ENCODE measurements at regions not wholly inside any gene's neighbourhood (a gene's known extent, or its start where the extent isn't known, plus 50 kb on each side); places are given as distances from the start of the nearest gene placed in this dataset.

- no peak for TF ChIP-seq FOXM1 (IDR thresholded peaks at IDR 0.05; ENCODE audit: low read depth)
- TF ChIP-seq NRF1 (IDR thresholded peaks at IDR 0.05; ENCODE audit: low read depth, low read length): no peak
- no peak for TF ChIP-seq CTCF (IDR thresholded peaks at IDR 0.05)
- no peak for TF ChIP-seq TAF1 (IDR thresholded peaks at IDR 0.05; ENCODE audit: borderline replicate concordance, low read depth, low read length)
- no peak for TF ChIP-seq JUND (IDR thresholded peaks at IDR 0.05)
- TF ChIP-seq RFX5 (IDR thresholded peaks at IDR 0.05; ENCODE audit: low read length): no peak
- no peak for TF ChIP-seq RAD21 (IDR thresholded peaks at IDR 0.05; ENCODE audit: low read length)
- no peak for TF ChIP-seq EP300 (IDR thresholded peaks at IDR 0.05; ENCODE audit: borderline replicate concordance in 1 of 2, low read depth in 1 of 2, low read length in 1 of 2)
- no peak for TF ChIP-seq USF2 (IDR thresholded peaks at IDR 0.05; ENCODE audit: borderline replicate concordance, low read depth, low read length)
Measured at GRCh38 chr10:78910886-78911285, 157.9 kb upstream of the ZMIZ1 start.
